Tibial artery (tissue), 4 donors: ENCODE measurements at regions not wholly inside any gene's neighbourhood (a gene's known extent, or its start where the extent isn't known, plus 50 kb on each side); places are given as distances from the start of the nearest gene placed in this dataset.
A peak's percentile ranks its signal among the peaks of the same experiment; 100 is the strongest.

Experiments
- DNase-seq, 2 donors: peaks; one replicate each; pipeline ENCODE4 v3.0.0-alpha.2; 2019
- H3K27ac ChIP-seq, 2 donors: fragments of 200-600 bp; sonication (generic) in 1 of 2; 1 replicate in 1 of 2; 2 replicates in 1 of 2; pipeline ENCODE4 v1.5.1; 2018 to 2019; ENCODE audit warnings: mild to moderate bottlenecking in 1 of 2
- H3K27me3 ChIP-seq, 2 donors: fragments of 200-600 bp; sonication (generic) in 1 of 2; one replicate each; pipeline versions ENCODE4 v1.5.1 to v1.6.0; 2016 to 2019
- H3K36me3 ChIP-seq, 3 donors: fragments of 200-600 bp; sonication (generic) in 2 of 3; one replicate each; pipeline ENCODE4 v1.5.1; 2016 to 2019; ENCODE audit warnings: mild to moderate bottlenecking in 2 of 3
- H3K4me1 ChIP-seq, 4 donors: fragments of 200-600 bp; sonication (generic) in 2 of 4; 1 replicate in 3 of 4; 2 replicates in 1 of 4; pipeline ENCODE4 v1.5.1; 2016 to 2019
- H3K4me3 ChIP-seq, 2 donors: fragments of 200-600 bp; sonication (generic) in 1 of 2; 1 replicate in 1 of 2; 2 replicates in 1 of 2; pipeline ENCODE4 v1.5.1; 2018 to 2019; ENCODE audit warnings: mild to moderate bottlenecking in 2 of 2
- H3K9me3 ChIP-seq, 3 donors: fragments of 200-600 bp; sonication (generic) in 1 of 3; one replicate each; pipeline ENCODE4 v1.5.1; 2016 to 2019
- intact Hi-C: fragments of 100-400 bp; cut with DNase I; formaldehyde crosslinking; loops from one replicate; pipeline ENCODE4 v1.15.0; 2023; ENCODE audit warnings: low total_unique reads
- TF ChIP-seq, protein P1 (sequence below), 2 experiments: fragments of 200-600 bp in 1 of 2; fragments of 450-650 bp in 1 of 2; IDR thresholded peaks; one replicate each; pipeline ENCODE4 v1.5.1; 2017 to 2019; ENCODE audit warnings: antibody characterized with exemption in 2 of 2, mild to moderate bottlenecking in 1 of 2, moderate library complexity in 1 of 2

DNA sequence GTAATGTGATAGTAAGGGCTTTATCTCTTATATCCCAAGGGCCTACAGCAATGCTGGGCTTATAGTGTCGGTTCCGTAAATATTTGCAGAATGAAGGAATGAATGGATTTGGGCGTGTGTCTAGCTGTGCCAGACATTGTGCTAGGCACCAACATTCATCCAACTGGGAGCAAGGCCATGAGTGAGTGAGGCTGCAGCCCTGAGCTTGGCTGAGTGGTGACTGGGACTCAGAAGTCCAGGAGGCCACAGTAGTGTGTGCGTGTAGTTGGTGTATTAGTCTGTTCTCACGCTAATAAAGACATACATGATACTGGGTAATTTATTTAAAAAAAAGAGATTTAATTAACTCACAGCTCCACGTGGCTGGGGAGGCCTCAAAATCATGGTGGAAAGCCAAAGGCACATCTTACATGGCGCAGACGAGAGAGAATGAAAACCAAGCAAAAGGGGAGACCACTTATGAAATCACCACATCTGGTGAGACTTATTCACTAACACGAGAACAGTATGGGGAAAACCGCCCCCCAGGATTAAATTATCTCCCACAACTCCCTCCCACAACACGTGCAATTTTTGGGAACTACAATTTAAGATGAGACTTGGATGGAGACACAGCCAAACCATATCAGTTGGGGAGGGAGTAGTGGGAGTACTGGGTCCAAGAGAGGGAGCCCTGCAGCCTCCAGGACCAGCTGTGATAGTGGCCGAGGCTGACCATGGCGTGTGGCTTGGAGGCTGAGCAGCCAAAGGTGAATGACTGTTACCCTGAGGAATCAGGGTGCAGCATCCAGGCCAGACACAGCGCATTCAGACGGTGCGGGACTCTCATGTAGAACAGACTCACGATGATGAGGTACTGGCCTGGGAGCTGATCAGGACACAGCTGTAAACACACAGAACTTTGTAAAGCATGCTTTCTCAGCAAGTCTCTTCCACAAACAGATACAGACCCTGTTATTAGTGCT is 104.6 kb downstream of the TEX26 start:
- no peak for DNase-seq
- intact Hi-C loops = no loop called here
- no peak overlapping the region for H3K27ac ChIP-seq
- H3K4me1 ChIP-seq = peaks cover 0 to 7% (median 0%) of the 10 kb centered on the region in 4 donors
- H3K36me3 ChIP-seq = no peaks in the 10 kb centered on the region
- TF ChIP-seq, protein P1, sequence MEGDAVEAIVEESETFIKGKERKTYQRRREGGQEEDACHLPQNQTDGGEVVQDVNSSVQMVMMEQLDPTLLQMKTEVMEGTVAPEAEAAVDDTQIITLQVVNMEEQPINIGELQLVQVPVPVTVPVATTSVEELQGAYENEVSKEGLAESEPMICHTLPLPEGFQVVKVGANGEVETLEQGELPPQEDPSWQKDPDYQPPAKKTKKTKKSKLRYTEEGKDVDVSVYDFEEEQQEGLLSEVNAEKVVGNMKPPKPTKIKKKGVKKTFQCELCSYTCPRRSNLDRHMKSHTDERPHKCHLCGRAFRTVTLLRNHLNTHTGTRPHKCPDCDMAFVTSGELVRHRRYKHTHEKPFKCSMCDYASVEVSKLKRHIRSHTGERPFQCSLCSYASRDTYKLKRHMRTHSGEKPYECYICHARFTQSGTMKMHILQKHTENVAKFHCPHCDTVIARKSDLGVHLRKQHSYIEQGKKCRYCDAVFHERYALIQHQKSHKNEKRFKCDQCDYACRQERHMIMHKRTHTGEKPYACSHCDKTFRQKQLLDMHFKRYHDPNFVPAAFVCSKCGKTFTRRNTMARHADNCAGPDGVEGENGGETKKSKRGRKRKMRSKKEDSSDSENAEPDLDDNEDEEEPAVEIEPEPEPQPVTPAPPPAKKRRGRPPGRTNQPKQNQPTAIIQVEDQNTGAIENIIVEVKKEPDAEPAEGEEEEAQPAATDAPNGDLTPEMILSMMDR (IDR thresholded peaks at IDR 0.05) = no peak
- no peaks in the 10 kb centered on the region for H3K9me3 ChIP-seq
- H3K4me3 ChIP-seq = no peak overlapping the region
- peaks cover 0 to 2% of the 10 kb centered on the region in 2 donors for H3K27me3 ChIP-seq

DNA sequence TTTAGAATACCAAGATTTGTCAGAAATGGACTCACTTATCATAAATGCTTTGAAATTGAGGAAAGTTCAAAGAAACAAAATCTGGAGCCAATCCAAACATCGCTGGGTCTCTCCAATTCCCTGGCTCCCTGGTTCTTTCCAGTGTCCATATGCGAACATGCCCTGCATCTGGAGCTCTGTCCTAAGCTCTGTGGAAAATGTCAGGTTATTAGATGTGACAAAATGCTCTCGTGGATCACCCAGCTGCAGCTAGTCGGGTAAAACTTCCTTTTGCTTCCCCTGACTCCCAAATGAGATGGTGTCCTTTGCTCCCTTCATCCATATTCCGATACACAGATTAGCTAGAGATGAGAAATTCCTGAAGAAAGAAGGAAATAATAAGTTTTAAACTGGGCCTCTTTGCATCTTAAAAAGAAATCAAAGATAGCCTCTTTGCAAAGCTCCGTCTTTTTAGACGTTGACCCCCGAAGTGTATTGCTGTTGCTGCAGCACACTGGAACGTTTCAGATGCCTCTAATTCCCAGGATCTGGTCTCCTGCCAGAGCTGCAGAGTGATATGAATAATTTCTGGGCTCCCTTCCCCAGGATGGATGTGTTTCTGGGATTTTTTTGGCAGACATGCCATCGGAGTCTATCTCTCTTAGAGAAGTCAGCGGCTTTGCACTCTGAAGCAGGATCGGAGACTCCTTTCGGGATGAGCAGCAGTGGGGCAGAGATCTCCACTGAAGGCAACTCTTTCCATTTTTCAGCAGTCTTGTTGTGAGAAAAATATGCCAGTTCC is 102.9 kb downstream of the TEX26 start:
- TF ChIP-seq, protein P1 (IDR thresholded peaks at IDR 0.05) = no peak
- Histone ChIP-seq H3K4me3 (no peak overlapping the region), H3K9me3 (no peaks in the 10 kb centered on the region), H3K4me1 (peaks cover 0 to 7% (median 0%) of the 10 kb centered on the region in 4 donors), H3K27me3 (peaks cover 0 to 2% of the 10 kb centered on the region in 2 donors), H3K27ac (no peak overlapping the region), H3K36me3 (no peaks in the 10 kb centered on the region)
- peak in 1 of 2 donors; percentile 30 for DNase-seq
- intact Hi-C loops = no loop called here

DNA sequence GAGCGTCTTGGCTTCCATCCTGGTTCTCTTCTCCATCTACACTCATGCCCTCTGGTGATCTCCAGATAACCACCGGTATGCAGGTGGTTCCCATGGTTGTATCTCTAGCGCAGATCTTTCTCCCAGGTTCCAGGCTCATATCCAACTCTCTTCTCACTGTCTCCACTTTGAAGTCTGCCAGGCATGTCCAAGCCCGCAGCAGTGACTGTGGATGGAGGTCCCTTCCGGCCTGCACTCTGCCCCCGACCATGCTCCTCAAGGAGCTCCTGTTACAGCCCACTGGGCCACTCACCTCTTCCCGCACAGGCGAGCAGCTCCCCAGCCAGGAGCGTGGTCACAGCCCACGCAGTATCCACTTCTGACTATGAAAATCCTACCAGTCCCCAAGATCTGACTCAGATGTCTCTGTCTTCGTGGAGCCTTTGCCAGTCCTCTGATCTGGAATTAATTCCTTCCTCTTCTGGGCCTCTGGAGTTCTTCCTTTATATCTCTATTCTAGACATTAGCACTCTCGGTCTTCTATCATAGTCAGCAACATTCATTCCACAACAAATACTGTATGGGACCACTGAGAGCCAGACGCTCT is 100.2 kb downstream of the TEX26 start:
- intact Hi-C loops = no loop called here
- H3K36me3 ChIP-seq = no peaks in the 10 kb centered on the region
- H3K27me3 ChIP-seq = peaks cover 0 to 2% of the 10 kb centered on the region in 2 donors
- peaks cover 0 to 7% (median 0%) of the 10 kb centered on the region in 4 donors for H3K4me1 ChIP-seq
- no peak overlapping the region for H3K4me3 ChIP-seq
- TF ChIP-seq, protein P1 (IDR thresholded peaks at IDR 0.05) = no peak
- H3K27ac ChIP-seq = no peak overlapping the region
- no peaks in the 10 kb centered on the region for H3K9me3 ChIP-seq
- no peak for DNase-seq

DNA sequence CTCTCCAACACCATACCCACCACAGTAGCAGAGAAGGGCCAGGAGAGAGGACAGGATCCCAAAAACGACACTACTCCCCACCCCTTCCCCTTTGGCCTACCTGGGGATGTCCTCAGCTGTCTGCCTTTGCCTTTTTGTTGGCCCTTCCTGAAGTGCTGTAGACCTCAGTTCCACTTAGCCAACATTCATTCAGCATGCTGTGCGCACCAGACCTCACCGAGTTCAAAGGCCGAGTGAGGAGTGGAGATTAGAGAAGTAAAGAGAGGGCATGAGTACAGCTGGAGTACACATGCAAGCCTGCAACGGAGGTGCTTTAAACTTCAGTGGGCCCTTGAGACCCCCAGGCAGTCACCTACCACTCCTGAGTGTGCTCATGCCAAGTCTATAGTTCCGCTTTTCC is 99.0 kb downstream of the TEX26 start:
- Histone ChIP-seq H3K36me3 (no peaks in the 10 kb centered on the region), H3K4me1 (peaks cover 0 to 7% (median 0%) of the 10 kb centered on the region in 4 donors), H3K27ac (no peak overlapping the region), H3K9me3 (no peaks in the 10 kb centered on the region), H3K4me3 (no peak overlapping the region), H3K27me3 (peaks cover 0 to 2% of the 10 kb centered on the region in 2 donors)
- TF ChIP-seq, protein P1 (IDR thresholded peaks at IDR 0.05) = no peak
- intact Hi-C loops = no loop called here
- no peak for DNase-seq

DNA sequence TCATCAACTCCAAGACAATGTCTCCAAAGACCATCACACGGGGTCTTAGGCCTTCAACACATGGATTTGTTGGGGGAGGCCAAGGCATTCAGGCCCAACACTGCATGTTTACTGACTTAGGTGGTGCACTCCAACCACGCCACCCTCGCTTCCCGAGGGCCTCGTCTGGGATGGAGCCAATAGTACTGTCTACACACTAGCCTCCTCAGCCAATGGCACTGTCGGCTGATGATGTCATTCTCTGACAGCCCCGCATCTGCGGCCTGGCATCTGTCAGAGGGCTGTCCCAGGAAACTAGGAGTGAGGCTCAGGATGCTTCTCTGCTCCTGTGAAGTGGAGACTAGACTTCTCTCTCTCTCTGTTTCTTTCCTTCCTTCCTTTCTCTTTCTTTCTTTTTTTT is 96.6 kb downstream of the TEX26 start:
- TF ChIP-seq, protein P1 (IDR thresholded peaks at IDR 0.05) = no peak
- H3K27ac ChIP-seq = no peak overlapping the region
- no peaks in the 10 kb centered on the region for H3K36me3 ChIP-seq
- no peaks in the 10 kb centered on the region for H3K27me3 ChIP-seq
- H3K4me3 ChIP-seq = no peak overlapping the region
- no peaks in the 10 kb centered on the region for H3K9me3 ChIP-seq
- no peak for DNase-seq
- no peaks in the 10 kb centered on the region for H3K4me1 ChIP-seq
- intact Hi-C loops = no loop called here
